ENCODE measurements at regions not wholly inside any gene's neighbourhood (a gene's known extent, or its start where the extent isn't known, plus 50 kb on each side); places are given as distances from the start of the nearest gene placed in this dataset.

DNA sequence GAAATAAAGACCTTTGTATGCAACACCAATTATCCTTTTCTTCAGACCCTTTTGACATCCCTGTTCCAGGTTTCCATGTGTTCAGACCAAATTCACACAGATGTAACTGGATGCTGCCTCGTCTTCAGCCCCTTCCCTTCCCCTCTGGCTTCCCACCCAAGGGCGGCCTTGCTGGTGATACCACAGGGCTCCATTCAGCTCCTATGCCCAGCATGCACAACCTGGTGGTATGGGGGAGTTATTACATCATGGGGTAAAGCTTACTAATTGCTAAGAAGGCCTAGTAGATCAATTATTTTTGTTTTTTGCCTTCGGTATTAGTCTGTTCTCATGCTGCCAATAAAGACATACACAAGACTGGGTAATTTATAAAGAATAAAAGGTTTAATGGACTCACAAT is 317.0 kb upstream of the CXXC4 start:
- DNase-seq, result no peak

- no peak for DNase-seq
These were observed 321.0 kb upstream of the CXXC4 start for GRCh38 chr4:104815665-104816064.

DNA sequence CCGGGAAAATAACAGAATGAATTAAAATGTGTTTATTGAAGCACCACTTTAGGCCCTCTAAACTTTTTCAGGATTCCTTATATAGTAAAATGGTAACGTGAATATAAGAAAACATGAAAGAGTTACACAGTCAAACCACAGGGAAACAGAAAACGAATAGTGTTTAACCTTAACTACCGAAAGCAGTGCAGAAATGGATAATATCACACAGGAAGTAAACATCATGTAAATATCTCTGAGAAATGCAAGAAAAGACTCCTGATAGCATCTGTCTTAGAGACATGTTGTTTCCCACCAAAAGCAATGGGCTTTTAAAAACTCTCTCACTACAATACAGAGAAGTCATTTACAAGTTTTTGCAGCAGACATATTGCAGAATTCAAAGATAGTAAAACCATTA is 323.9 kb upstream of the CXXC4 start:
- DNase-seq, result no peak

- DNase-seq, result no peak
These were observed 320.5 kb upstream of the TET2 start for GRCh38 chr4:104826171-104826570.

DNA sequence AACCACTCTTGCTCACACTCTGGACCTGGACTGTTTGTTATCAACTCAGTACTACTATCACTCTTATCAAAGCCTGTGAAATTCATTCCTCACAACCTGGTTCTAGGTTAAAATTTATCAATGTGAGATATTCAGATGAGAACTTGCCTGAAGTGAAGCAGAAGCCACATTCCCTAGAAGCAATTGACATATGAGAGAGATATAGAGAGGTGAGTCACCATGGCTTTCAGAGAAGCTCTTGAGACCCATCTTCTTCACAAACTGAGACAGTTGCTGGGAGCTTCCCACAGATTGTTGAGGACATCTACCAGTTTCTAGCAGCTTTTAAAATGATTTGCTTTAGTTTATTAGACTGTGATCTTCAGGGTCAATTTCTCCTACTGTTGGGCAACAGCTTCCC is 316.9 kb upstream of the TET2 start:
- DNase-seq, result no peak

DNA sequence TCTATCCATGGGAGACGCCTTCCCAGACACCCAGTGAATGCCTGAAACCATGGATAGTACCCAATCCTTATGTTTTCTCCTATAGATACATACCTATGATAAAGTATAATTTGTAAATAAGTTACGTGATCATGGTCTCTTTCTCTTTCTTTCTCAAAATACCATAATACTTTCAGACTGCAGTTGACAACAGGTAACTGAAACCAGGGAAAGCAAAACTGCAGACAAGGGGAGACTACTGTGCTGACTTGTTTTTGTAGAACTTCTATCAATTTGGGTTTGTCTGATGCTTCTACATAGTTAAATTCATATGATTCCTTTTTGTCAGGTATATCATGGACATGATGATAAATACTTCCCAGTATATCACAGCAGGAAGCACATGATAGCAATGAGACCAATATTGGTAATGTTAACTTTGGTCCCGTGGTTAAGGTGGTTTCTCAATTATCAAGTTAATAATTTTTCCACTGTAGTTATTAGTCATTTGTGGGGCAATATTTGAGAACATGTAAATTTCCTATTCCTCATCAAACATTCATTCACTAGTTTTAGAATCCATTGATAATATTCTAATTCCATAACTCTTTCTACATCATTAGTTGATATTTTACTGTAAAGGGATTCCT is 298.0 kb upstream of the TET2 start:
- no peak for DNase-seq

DNA sequence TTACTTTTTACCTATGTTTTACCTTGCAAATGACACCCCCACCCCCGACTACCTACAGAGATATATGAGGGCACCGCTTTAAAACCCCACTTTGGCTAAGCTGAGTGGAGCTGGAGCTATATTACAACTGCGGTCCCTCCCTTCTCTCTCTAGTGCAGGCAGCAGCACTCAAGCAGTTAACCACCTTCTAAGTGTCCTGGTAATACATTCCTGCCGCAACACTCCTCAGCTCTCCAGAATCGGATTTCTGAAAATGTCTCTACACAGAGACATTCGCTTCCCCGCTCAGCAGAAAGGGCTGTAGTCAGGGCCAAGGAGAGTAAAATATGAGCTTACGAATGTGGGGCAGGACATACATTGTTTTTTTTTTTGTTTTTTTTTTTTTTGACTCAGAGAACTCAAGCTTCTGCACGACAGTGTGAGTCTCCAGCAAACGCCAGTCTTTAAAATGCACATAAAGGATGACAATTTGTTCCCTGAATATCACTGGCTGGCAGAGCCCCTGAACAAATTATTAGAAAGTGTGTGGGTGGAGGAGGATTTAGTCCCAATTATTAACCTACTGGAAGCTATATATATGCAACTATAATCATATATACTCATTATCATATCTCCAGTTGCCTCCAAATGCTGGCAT is 287.0 kb upstream of the TET2 start:
- no peak for DNase-seq

GRCh38 chr4:104860238-104861123 is 286.2 kb upstream of the TET2 start:
- DNase-seq, result no peak

DNA sequence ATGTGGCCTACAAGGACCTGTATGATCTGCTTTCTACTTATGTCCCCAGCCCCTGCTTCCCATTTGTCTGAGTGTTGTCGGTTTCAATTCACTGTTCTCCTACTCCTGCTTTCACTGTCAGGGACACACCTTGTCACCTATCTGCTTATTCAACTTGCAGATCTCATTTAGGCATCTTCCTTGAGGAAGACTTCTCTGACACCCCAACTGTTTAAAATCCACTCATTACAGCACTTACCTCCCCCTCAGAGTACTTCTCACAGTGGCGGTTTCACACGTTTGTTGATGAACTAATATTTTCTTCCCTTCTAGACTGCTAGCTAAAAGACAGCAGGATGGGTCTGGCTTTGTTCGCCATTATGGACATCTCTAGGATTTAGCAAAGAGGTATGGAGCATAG is 279.9 kb upstream of the TET2 start:
- DNase-seq, result no peak

DNA sequence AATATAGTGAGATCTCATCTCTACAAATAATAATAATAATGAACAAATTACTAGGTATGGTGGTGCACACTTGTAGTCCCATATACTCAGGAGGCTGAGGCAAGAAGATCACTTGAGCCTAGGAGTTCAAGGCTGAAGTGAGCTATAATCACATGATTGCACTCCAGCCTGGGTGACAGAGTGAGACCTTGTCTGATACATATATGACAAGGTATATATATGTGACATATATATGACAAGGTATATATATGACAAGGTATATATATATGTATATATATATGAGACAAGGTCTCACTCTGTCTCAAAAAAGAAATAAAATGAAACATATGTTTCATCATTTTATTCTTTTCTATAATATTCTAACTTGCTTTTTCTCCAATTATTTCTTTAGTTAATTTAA is 278.1 kb upstream of the TET2 start:
- no peak for DNase-seq

DNA sequence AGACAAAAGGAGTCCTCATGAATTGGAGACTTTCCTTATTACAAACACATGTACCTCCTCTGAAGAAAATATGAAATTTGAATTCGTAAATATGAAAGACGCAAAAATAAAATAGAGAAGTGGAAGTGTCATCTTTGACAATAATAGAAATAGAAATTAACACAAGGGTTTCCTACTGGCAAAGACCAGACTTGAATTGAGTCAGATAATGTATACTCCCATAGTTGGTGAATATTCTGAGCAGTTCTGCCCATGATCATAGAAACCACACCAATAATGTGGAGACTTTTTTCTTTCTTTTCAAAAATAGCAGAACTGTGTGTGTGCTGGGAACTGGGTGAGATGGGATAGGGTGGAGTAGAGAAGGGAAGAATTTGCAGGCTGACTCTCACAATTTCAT is 277.7 kb upstream of the TET2 start:
- no peak for DNase-seq

GRCh38 chr4:104869831-104870230 is 276.8 kb upstream of the TET2 start:
- DNase-seq, result no peak

GRCh38 chr4:104870495-104871233 is 276.0 kb upstream of the TET2 start:
- no peak for DNase-seq

DNA sequence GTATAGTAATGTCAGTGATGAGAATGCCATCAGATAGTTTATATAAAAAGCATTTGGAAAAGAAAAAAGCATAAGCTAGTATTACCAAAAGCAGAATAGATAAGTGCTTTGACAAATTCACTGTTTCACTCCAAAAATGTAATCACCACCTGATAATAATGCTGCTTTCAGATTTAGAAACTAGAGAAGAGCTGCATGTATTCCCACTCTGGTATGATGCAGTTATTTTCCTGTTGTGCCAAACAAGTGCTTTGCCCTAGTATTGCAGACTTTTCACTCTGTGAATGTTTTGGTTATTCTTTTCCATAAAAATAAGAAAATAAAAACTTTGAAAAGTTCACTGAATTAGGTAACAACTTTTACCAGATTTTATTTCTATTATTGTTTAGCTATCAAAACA is 267.7 kb upstream of the TET2 start:
- DNase-seq, result no peak

DNA sequence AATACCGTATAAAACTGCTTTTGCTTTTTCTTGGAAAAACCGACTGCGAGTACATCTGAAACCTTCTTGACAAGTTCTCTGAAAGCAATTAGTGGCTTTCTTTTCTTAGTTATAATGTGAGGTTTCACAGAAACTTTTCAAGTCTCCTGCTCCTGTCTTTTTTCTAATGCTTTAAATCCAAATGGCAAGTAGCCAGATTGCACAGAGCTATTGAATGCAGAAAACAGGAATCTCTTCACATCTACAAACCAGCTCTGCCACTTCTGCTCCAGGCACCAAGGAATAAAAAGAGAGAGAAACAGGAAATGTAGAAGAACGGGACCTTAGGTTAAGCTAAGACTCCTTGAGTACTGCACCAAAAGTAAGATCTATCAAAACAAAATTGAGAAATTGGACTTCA is 267.3 kb upstream of the TET2 start:
- no peak for DNase-seq

GRCh38 chr4:104879854-104880253 is 266.8 kb upstream of the TET2 start:
- DNase-seq, result no peak

- no peak for DNase-seq
These were observed 265.4 kb upstream of the TET2 start for GRCh38 chr4:104881136-104881886.

DNA sequence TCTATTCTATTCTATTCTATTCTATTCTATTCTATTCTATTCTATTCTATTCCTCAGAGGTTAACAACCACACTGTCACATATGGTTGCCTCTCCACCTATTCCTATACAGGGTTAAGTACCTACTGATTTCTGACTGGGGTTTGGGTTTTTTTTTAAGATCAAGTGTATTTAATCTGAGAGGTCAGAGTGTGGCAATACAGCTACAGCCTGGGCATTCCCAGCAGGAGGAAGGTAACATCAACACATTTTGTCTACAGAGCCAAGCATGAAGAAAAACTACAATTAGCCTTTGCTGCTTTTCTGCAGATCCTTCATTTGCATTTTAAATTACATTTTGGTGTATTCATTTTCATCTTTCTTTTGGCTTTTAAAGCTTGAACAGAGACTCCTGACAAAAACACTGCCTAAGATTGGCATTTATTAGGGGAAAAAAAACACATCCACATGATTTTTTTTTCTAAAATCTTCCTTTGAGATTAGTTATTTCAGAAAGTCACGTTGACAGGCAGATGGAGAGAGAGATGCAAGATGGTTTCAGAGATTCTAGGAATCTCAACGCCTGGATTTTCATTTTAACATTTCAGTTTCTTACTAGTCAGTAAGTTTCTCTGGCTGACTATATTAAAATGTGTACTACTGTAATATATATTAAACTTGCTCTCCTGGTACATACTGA is 255.9 kb upstream of the TET2 start:
- DNase-seq, result no peak

DNA sequence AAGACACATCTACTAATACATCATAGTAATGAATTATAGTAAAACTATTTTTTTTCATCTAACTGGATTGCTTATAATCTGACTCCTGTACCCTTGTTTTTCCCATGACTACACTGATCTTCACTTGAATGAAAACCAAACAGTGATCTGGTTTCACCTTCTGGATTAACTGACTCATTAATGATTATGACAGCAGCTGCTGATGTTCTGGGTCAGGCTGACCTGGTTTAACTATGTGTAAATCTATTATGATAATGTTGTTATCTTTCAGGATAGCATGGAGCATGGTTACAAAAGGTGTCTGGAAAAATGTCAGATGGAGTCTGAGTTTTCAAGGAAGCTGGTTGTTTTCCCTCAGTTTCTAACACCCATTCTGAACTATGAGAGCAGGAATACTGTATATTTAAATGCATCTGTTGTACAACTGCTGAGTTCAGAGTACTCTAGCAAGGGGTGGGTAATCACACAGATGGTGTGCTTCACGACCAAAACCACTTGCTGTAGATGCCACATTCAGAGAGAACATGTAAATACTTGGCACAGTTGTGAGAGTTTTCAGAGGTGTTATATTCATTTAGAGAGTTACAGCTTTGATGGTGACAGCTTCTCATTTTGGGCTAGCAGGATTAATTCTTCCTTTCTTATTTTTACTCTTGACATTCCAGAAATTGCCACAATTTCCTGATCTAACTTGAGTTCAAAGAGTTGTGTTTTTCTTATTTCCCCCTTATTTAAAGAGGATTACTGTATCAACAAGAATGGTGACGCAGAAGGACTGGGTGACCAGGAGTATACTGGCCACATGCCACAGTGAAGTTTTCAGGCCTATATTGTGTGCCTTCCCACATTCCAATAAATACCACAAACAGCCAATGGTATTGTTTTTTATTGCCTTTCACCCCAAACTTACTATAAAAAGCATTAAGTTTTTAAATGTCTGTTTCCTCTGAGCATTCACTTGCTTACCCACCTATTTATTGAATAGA is 249.7 kb upstream of the TET2 start:
- no peak for DNase-seq

- no peak for DNase-seq
These were observed 246.8 kb upstream of the TET2 start for GRCh38 chr4:104899863-104900262.

DNA sequence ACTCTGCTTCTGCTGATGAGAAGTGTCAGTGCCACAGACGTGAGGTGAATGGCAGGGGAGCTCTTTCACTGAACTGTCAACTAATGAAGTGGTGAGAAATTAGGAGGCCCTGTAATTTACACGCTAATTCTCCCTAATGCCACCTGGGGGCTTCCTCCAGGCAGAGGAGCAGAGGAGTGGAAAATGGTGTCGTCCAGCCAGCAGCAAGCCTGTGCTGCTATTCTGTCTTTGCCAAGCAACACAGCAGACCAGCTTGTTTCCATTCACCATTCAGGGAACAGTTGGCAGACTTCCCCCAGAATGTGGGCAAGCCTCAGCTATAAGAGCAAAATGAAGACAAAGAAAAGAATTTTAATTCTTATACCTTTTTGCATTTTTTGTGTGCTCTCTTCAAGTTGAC is 245.2 kb upstream of the TET2 start:
- DNase-seq, result no peak
